Activated CD8-positive, alpha-beta memory T cell treated with anti-CD3 and anti-CD28 coated beads for 24 hours (primary cell): ENCODE measurements at regions not wholly inside any gene's neighbourhood (a gene's known extent, or its start where the extent isn't known, plus 50 kb on each side); places are given as distances from the start of the nearest gene placed in this dataset.

ENCODE experiments used
- DNase-seq: peaks from one replicate; pipeline ENCODE4 v3.0.0-alpha.2; 2020

GRCh38 chrX:5278908-5279307 is 949.8 kb downstream of the NLGN4X start:
- no peak for DNase-seq

GRCh38 chrX:5265324-5265850 is 963.3 kb downstream of the NLGN4X start:
- DNase-seq = no peak

GRCh38 chrX:5250106-5250505 is 978.6 kb downstream of the NLGN4X start:
- DNase-seq = no peak

- no peak for DNase-seq
Observed at GRCh38 chrX:5242091-5242790, 986.4 kb downstream of the NLGN4X start.

- DNase-seq = no peak
Observed at GRCh38 chrX:5236749-5237148, 991.9 kb downstream of the NLGN4X start.

GRCh38 chrX:5236096-5236495 is 992.6 kb downstream of the NLGN4X start:
- no peak for DNase-seq

- DNase-seq = no peak
Observed at GRCh38 chrX:5233830-5234229, 994.8 kb downstream of the NLGN4X start.

- DNase-seq = no peak
Observed at GRCh38 chrX:5220421-5220820, 1008.2 kb downstream of the NLGN4X start.

GRCh38 chrX:5194806-5195205 is 1033.9 kb downstream of the NLGN4X start:
- DNase-seq = no peak

- no peak for DNase-seq
Observed at GRCh38 chrX:5180135-5180741, 1048.4 kb downstream of the NLGN4X start.

GRCh38 chrX:5176766-5177165 is 1051.9 kb downstream of the NLGN4X start:
- DNase-seq = no peak

- DNase-seq = no peak
Observed at GRCh38 chrX:5163663-5164062, 1065.0 kb downstream of the NLGN4X start.

- no peak for DNase-seq
Observed at GRCh38 chrX:5155301-5155700, 1073.4 kb downstream of the NLGN4X start.

GRCh38 chrX:5145957-5146356 is 1082.7 kb downstream of the NLGN4X start:
- no peak for DNase-seq

- no peak for DNase-seq
Observed at GRCh38 chrX:5142644-5143043, 1086.0 kb downstream of the NLGN4X start.

- no peak for DNase-seq
Observed at GRCh38 chrX:5122181-5122678, 1106.4 kb downstream of the NLGN4X start.

GRCh38 chrX:5117816-5118215 is 1110.9 kb downstream of the NLGN4X start:
- DNase-seq = no peak

- no peak for DNase-seq
Observed at GRCh38 chrX:5113128-5113527, 1115.5 kb downstream of the NLGN4X start.

- DNase-seq = no peak
Observed at GRCh38 chrX:5100004-5100403, 1128.7 kb downstream of the NLGN4X start.

GRCh38 chrX:5086388-5086787 is 1142.3 kb downstream of the NLGN4X start:
- DNase-seq = no peak

GRCh38 chrX:5084279-5084678 is 1144.4 kb downstream of the NLGN4X start:
- DNase-seq = no peak

- no peak for DNase-seq
Observed at GRCh38 chrX:5082705-5083104, 1146.0 kb downstream of the NLGN4X start.

- no peak for DNase-seq
Observed at GRCh38 chrX:5080791-5081190, 1147.9 kb downstream of the NLGN4X start.

GRCh38 chrX:5068550-5068949 is 1160.1 kb downstream of the NLGN4X start:
- no peak for DNase-seq
